ENCODE measurements at regions not wholly inside any gene's neighbourhood (a gene's known extent, or its start where the extent isn't known, plus 50 kb on each side); places are given as distances from the start of the nearest gene placed in this dataset.

GRCh38 chr2:144137272-144137671 is 382.6 kb downstream of the ZEB2 start:
- no peak for DNase-seq
- no peaks in the 10 kb centered on the region for H3K27me3 ChIP-seq (ENCODE audit: control insufficient read depth in 2 of 2, insufficient read depth in 2 of 2, low read length in 2 of 2)
- Mint-ChIP-seq H3K9me3 (no peaks in the 10 kb centered on the region), H3K36me3 (peaks cover 2 to 6% of the 10 kb centered on the region in 2 donors), H3K27me3 (ENCODE audit: low read depth in 3 of 3) (peaks cover 0 to 1% (median 0%) of the 10 kb centered on the region in 3 donors), H3K4me3 (no peak overlapping the region), H3K4me1 (peaks cover 25% of the 10 kb centered on the region), H3K27ac (peak overlapping the region; percentile 76 to 93 (median 87))
- no peaks in the 10 kb centered on the region for H3K9me3 ChIP-seq (replicated peaks in 1 of 2; ENCODE audit: control insufficient read depth in 1 of 2, insufficient read depth in 1 of 2, low read length in 2 of 2)
- H3K4me3 ChIP-seq (replicated peaks in 1 of 3; ENCODE audit: low read depth in 2 of 3, low read length in 3 of 3) = peak overlapping the region in 1 of 3 experiments; percentile 3
- peak overlapping the region in 1 of 2 donors; percentile 77 for H3K27ac ChIP-seq (ENCODE audit: low read depth in 1 of 2, low read length in 2 of 2)
- H3K36me3 ChIP-seq (replicated peaks in 1 of 2; ENCODE audit: control insufficient read depth in 1 of 2, insufficient read depth in 2 of 2, low read length in 2 of 2) = no peaks in the 10 kb centered on the region
- H3K79me2 ChIP-seq (ENCODE audit: insufficient read depth, low read length) = no peaks in the 10 kb centered on the region
- H3K4me2 ChIP-seq (replicated peaks; ENCODE audit: extremely low read depth, low read length, poor library complexity, severe bottlenecking) = no peak overlapping the region
- no peak overlapping the region for H3K9ac ChIP-seq (ENCODE audit: insufficient read depth, low read length, poor library complexity, severe bottlenecking)
- peaks cover 22 to 25% of the 10 kb centered on the region in 2 donors for H3K4me1 ChIP-seq (ENCODE audit: control insufficient read depth in 1 of 2, insufficient read depth in 2 of 2, low read length in 2 of 2)
- no peak for TF ChIP-seq CTCF (IDR thresholded peaks at IDR 0.05)
- no CpG with 5 or more reads among the region's 1 CpG for WGBS (ENCODE audit: insufficient coverage)
- intact Hi-C loops (cut with micrococcal nuclease) = no loop called here
- no peak overlapping the region for H2AFZ ChIP-seq (ENCODE audit: insufficient read depth, low read depth, low read length, poor library complexity, severe bottlenecking)
- H4K20me1 ChIP-seq (ENCODE audit: insufficient read depth, low read length) = no peaks in the 10 kb centered on the region

- Histone ChIP-seq H3K9me3 (replicated peaks in 1 of 2; ENCODE audit: control insufficient read depth in 1 of 2, insufficient read depth in 1 of 2, low read length in 2 of 2) (no peaks in the 10 kb centered on the region), H3K27me3 (ENCODE audit: control insufficient read depth in 2 of 2, insufficient read depth in 2 of 2, low read length in 2 of 2) (no peaks in the 10 kb centered on the region), H3K27ac (ENCODE audit: low read depth in 1 of 2, low read length in 2 of 2) (no peak overlapping the region), H3K79me2 (ENCODE audit: insufficient read depth, low read length) (no peaks in the 10 kb centered on the region), H4K20me1 (ENCODE audit: insufficient read depth, low read length) (no peaks in the 10 kb centered on the region), H2AFZ (ENCODE audit: insufficient read depth, low read depth, low read length, poor library complexity, severe bottlenecking) (no peak overlapping the region), H3K4me2 (replicated peaks; ENCODE audit: extremely low read depth, low read length, poor library complexity, severe bottlenecking) (no peak overlapping the region), H3K4me3 (replicated peaks in 1 of 3; ENCODE audit: low read depth in 2 of 3, low read length in 3 of 3) (no peak overlapping the region), H3K36me3 (replicated peaks in 1 of 2; ENCODE audit: control insufficient read depth in 1 of 2, insufficient read depth in 2 of 2, low read length in 2 of 2) (no peaks in the 10 kb centered on the region), H3K9ac (ENCODE audit: insufficient read depth, low read length, poor library complexity, severe bottlenecking) (no peak overlapping the region), H3K4me1 (ENCODE audit: control insufficient read depth in 1 of 2, insufficient read depth in 2 of 2, low read length in 2 of 2) (peaks cover 22 to 25% of the 10 kb centered on the region in 2 donors)
- peaks cover 25% of the 10 kb centered on the region for H3K4me1 Mint-ChIP-seq
- H3K27ac Mint-ChIP-seq = peak overlapping the region in 2 of 7 donors; percentile 24 to 26
- no peak overlapping the region for H3K4me3 Mint-ChIP-seq
- peaks cover 0 to 1% (median 0%) of the 10 kb centered on the region in 3 donors for H3K27me3 Mint-ChIP-seq (ENCODE audit: low read depth in 3 of 3)
- TF ChIP-seq CTCF (IDR thresholded peaks at IDR 0.05) = no peak
- DNase-seq = no peak
- intact Hi-C loops (cut with micrococcal nuclease) = no loop called here
- H3K36me3 Mint-ChIP-seq = peaks cover 2 to 4% of the 10 kb centered on the region in 2 donors
- 100% methylated on average over 1 of the region's 4 CpGs for WGBS (ENCODE audit: insufficient coverage)
- no peaks in the 10 kb centered on the region for H3K9me3 Mint-ChIP-seq
Observed at GRCh38 chr2:144136297-144137010, 383.5 kb downstream of the ZEB2 start.

Data from CD14-positive monocyte (primary cell).